Natural killer cell (primary cell): ENCODE measurements at regions not wholly inside any gene's neighbourhood (a gene's known extent, or its start where the extent isn't known, plus 50 kb on each side); places are given as distances from the start of the nearest gene placed in this dataset.

ENCODE experiments used
- ATAC-seq, 3 donors: fragments of 150-1000 bp in 2 of 3; fragments of 200-7000 bp in 1 of 3; cut with Tn5 transposase; 1 replicate in 1 of 3; 2 replicates in 2 of 3; pipeline ENCODE4 v1.10.0; 2021; ENCODE audit warnings: mild to moderate bottlenecking in 2 of 3, moderate library complexity in 2 of 3
- DNase-seq, 2 donors: peaks; one replicate each; pipeline versions ENCODE4 v3.0.0 to v3.0.0-alpha.2; 2013 to 2021; ENCODE audit warnings: mixed read lengths in 1 of 2
- H3K27ac ChIP-seq: one replicate; pipeline ENCODE4 v1.5.1; 2013; ENCODE audit warnings: mild to moderate bottlenecking, low read length
- H3K27me3 ChIP-seq: one replicate; pipeline ENCODE4 v1.6.1; 2013; ENCODE audit warnings: low read length; ENCODE audit not compliant: control insufficient read depth, insufficient read depth
- H3K36me3 ChIP-seq: one replicate; pipeline ENCODE4 v1.6.1; 2013; ENCODE audit warnings: low read length; ENCODE audit not compliant: control insufficient read depth, insufficient read depth
- H3K4me1 ChIP-seq: one replicate; pipeline ENCODE4 v1.6.1; 2013; ENCODE audit warnings: low read length; ENCODE audit not compliant: control insufficient read depth, insufficient read depth
- H3K4me3 ChIP-seq: one replicate; pipeline ENCODE4 v1.5.1; 2013; ENCODE audit warnings: low read length
- H3K9me3 ChIP-seq: one replicate; pipeline ENCODE4 v1.6.1; 2013; ENCODE audit warnings: low read length; ENCODE audit not compliant: control insufficient read depth, insufficient read depth
- H3K27ac Mint-ChIP-seq, 2 donors: one replicate each; pipeline ENCODE4 v1.8.0; 2022; ENCODE audit warnings: mild to moderate bottlenecking in 2 of 2, mixed read lengths in 2 of 2, moderate library complexity in 1 of 2
- H3K27me3 Mint-ChIP-seq, 2 donors: one replicate each; pipeline ENCODE4 v1.8.0; 2022; ENCODE audit warnings: low read depth in 2 of 2, mixed read lengths in 2 of 2
- H3K36me3 Mint-ChIP-seq: one replicate; pipeline ENCODE4 v1.8.0; 2022; ENCODE audit warnings: mixed read lengths
- H3K4me1 Mint-ChIP-seq, 2 donors: one replicate each; pipeline ENCODE4 v1.8.0; 2022; ENCODE audit warnings: mixed read lengths in 2 of 2
- H3K4me3 Mint-ChIP-seq: one replicate; pipeline ENCODE4 v1.8.0; 2022; ENCODE audit warnings: mild to moderate bottlenecking, moderate library complexity, mixed read lengths
- H3K9me3 Mint-ChIP-seq, 2 donors: one replicate each; pipeline ENCODE4 v1.8.0; 2022; ENCODE audit warnings: mixed read lengths in 2 of 2
- CTCF ChIP-seq: fragments of 200-600 bp; IDR thresholded peaks from one replicate; pipeline ENCODE4 v1.8.0; 2022; ENCODE audit warnings: antibody characterized with exemption
- WGBS: methylation state at CpG from one replicate; pipeline ENCODE4 v1.1.7; 2013; ENCODE audit warnings: missing lambda C conversion rate; ENCODE audit not compliant: insufficient coverage; 5-methylcytosine and 5-hydroxymethylcytosine counted together
- intact Hi-C: fragments of 100-400 bp; cut with micrococcal nuclease; formaldehyde crosslinking; loops from one replicate; pipeline ENCODE4 v1.14.2; 2022

- DNase-seq, result no peak
- Histone ChIP-seq H3K36me3 (no peaks in the 10 kb centered on the region), H3K27ac (no peak overlapping the region), H3K9me3 (no peaks in the 10 kb centered on the region), H3K4me3 (no peak overlapping the region), H3K27me3 (no peaks in the 10 kb centered on the region), H3K4me1 (no peaks in the 10 kb centered on the region)
- Mint-ChIP-seq H3K4me3 (no peak overlapping the region), H3K27me3 (peaks cover 13 to 23% of the 10 kb centered on the region in 2 donors), H3K27ac (no peak overlapping the region), H3K9me3 (peaks cover 4 to 7% of the 10 kb centered on the region in 2 donors), H3K4me1 (peaks cover 0 to 9% of the 10 kb centered on the region in 2 donors), H3K36me3 (no peaks in the 10 kb centered on the region)
- WGBS, result 95% methylated on average over 5 of the region's 5 CpGs
- intact Hi-C loops, result no loop called here
- ATAC-seq, result no peak
- no peak for TF ChIP-seq CTCF
Measured at GRCh38 chr19:31174948-31175347, 174.3 kb downstream of the TSHZ3 start.

- H3K4me1 ChIP-seq, result no peaks in the 10 kb centered on the region
- no peaks in the 10 kb centered on the region for H3K36me3 ChIP-seq
- H3K27me3 ChIP-seq, result no peaks in the 10 kb centered on the region
- ATAC-seq, result no peak
- H3K4me3 ChIP-seq, result no peak overlapping the region
- intact Hi-C loops, result no loop called here
- TF ChIP-seq CTCF, result no peak
- H3K4me1 Mint-ChIP-seq, result peaks cover 0 to 3% of the 10 kb centered on the region in 2 donors
- H3K27ac Mint-ChIP-seq, result no peak overlapping the region
- H3K27ac ChIP-seq, result no peak overlapping the region
- no peaks in the 10 kb centered on the region for H3K9me3 ChIP-seq
- DNase-seq, result no peak
- H3K9me3 Mint-ChIP-seq, result peaks cover 0 to 3% of the 10 kb centered on the region in 2 donors
- no peaks in the 10 kb centered on the region for H3K36me3 Mint-ChIP-seq
- no peak overlapping the region for H3K4me3 Mint-ChIP-seq
- 81% methylated on average over 4 of the region's 4 CpGs for WGBS
- peaks cover 15 to 23% of the 10 kb centered on the region in 2 donors for H3K27me3 Mint-ChIP-seq
Measured at GRCh38 chr19:31173991-31174390, 175.2 kb downstream of the TSHZ3 start.

DNA sequence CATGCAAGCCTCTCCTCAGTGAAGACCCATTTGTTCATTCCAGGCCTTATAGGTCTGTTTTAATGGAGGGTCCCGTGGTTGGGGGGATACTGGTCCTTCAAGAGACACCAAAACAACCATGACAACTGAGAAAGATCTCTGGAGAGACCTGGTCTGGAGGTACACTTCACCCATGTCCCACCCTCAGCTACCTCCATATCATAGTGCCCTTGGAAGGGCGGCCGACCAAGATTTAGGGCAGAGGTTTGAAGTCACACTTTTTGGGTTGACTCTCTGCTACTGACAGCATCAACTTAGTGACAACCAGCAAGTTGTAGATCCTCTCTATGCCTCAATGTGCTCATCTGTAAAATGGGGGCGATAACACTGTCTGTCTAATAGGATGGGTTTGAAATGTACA is 177.3 kb downstream of the TSHZ3 start:
- Histone ChIP-seq H3K36me3 (no peaks in the 10 kb centered on the region), H3K27ac (no peak overlapping the region), H3K9me3 (no peaks in the 10 kb centered on the region), H3K4me1 (no peaks in the 10 kb centered on the region), H3K27me3 (no peaks in the 10 kb centered on the region), H3K4me3 (no peak overlapping the region)
- Mint-ChIP-seq H3K4me1 (no peaks in the 10 kb centered on the region), H3K27ac (no peak overlapping the region), H3K9me3 (no peaks in the 10 kb centered on the region), H3K36me3 (no peaks in the 10 kb centered on the region), H3K4me3 (no peak overlapping the region), H3K27me3 (peaks cover 20 to 33% of the 10 kb centered on the region in 2 donors)
- WGBS, result 97% methylated on average over 2 of the region's 4 CpGs
- DNase-seq, result no peak
- intact Hi-C loops, result no loop called here
- ATAC-seq, result no peak
- no peak for TF ChIP-seq CTCF

- intact Hi-C loops, result no loop called here
- no peaks in the 10 kb centered on the region for H3K4me1 ChIP-seq
- ATAC-seq (no peak), DNase-seq (no peak)
- WGBS, result 92% methylated on average over 1 of the region's 2 CpGs
- Mint-ChIP-seq H3K9me3 (no peaks in the 10 kb centered on the region), H3K4me3 (no peak overlapping the region), H3K27me3 (peaks cover 25 to 52% of the 10 kb centered on the region in 2 donors), H3K36me3 (no peaks in the 10 kb centered on the region), H3K27ac (no peak overlapping the region), H3K4me1 (no peaks in the 10 kb centered on the region)
- H3K9me3 ChIP-seq, result no peaks in the 10 kb centered on the region
- H3K4me3 ChIP-seq, result no peak overlapping the region
- TF ChIP-seq CTCF, result no peak
- no peaks in the 10 kb centered on the region for H3K36me3 ChIP-seq
- no peak overlapping the region for H3K27ac ChIP-seq
- no peaks in the 10 kb centered on the region for H3K27me3 ChIP-seq
Measured at GRCh38 chr19:31170046-31170445, 179.2 kb downstream of the TSHZ3 start.
